ENCODE measurements at regions not wholly inside any gene's neighbourhood (a gene's known extent, or its start where the extent isn't known, plus 50 kb on each side); places are given as distances from the start of the nearest gene placed in this dataset.

GRCh38 chr16:24624102-24624501 is 84.7 kb downstream of the RBBP6 start:
- H3K9me3 ChIP-seq, result no peaks in the 10 kb centered on the region
- H3K36me3 ChIP-seq, result no peaks in the 10 kb centered on the region
- DNase-seq (ENCODE audit: low spot score), result no peak
- intact Hi-C loops (cut with DNase I), result no loop called here
- no peak for TF ChIP-seq POLR2A (IDR thresholded peaks at IDR 0.05)
- TF ChIP-seq, protein P1, sequence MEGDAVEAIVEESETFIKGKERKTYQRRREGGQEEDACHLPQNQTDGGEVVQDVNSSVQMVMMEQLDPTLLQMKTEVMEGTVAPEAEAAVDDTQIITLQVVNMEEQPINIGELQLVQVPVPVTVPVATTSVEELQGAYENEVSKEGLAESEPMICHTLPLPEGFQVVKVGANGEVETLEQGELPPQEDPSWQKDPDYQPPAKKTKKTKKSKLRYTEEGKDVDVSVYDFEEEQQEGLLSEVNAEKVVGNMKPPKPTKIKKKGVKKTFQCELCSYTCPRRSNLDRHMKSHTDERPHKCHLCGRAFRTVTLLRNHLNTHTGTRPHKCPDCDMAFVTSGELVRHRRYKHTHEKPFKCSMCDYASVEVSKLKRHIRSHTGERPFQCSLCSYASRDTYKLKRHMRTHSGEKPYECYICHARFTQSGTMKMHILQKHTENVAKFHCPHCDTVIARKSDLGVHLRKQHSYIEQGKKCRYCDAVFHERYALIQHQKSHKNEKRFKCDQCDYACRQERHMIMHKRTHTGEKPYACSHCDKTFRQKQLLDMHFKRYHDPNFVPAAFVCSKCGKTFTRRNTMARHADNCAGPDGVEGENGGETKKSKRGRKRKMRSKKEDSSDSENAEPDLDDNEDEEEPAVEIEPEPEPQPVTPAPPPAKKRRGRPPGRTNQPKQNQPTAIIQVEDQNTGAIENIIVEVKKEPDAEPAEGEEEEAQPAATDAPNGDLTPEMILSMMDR (IDR thresholded peaks at IDR 0.05), result no peak
- 86% methylated on average over 9 of the region's 9 CpGs for WGBS
- no peak overlapping the region for H3K4me3 ChIP-seq
- no peaks in the 10 kb centered on the region for H3K27me3 ChIP-seq (replicated peaks; ENCODE audit: insufficient read depth)
- H3K4me1 ChIP-seq (replicated peaks), result no peaks in the 10 kb centered on the region
- H3K27ac ChIP-seq, result no peak overlapping the region

- Histone ChIP-seq H3K36me3 (no peaks in the 10 kb centered on the region), H3K9me3 (no peaks in the 10 kb centered on the region), H3K27ac (no peak overlapping the region), H3K27me3 (replicated peaks; ENCODE audit: insufficient read depth) (no peaks in the 10 kb centered on the region), H3K4me1 (replicated peaks) (no peaks in the 10 kb centered on the region), H3K4me3 (no peak overlapping the region)
- DNase-seq (ENCODE audit: low spot score), result no peak
- 72% methylated on average over 2 of the region's 2 CpGs for WGBS
- TF ChIP-seq POLR2A (IDR thresholded peaks at IDR 0.05), result no peak
- TF ChIP-seq POLR2AphosphoS5 (IDR thresholded peaks at IDR 0.05), result no peak
- TF ChIP-seq, protein P1 (IDR thresholded peaks at IDR 0.05), result no peak
- intact Hi-C loops (cut with DNase I), result no loop called here
Observed at GRCh38 chr16:24626256-24626655, 86.9 kb downstream of the RBBP6 start.

GRCh38 chr16:24634919-24635318 is 94.5 kb upstream of the TNRC6A start:
- Histone ChIP-seq H3K27ac (no peak overlapping the region), H3K27me3 (replicated peaks; ENCODE audit: insufficient read depth) (no peaks in the 10 kb centered on the region), H3K9me3 (no peaks in the 10 kb centered on the region), H3K4me3 (no peak overlapping the region), H3K4me1 (replicated peaks) (no peaks in the 10 kb centered on the region), H3K36me3 (no peaks in the 10 kb centered on the region)
- 37% methylated on average over 1 of the region's 1 CpG for WGBS
- no peak for DNase-seq (ENCODE audit: low spot score)
- intact Hi-C loops (cut with DNase I), result loop anchor here (10.0 kb wide), 1 partner anchor 50 kb away; no protein-coding TSS in a partner anchor
- TF ChIP-seq POLR2AphosphoS5 (IDR thresholded peaks at IDR 0.05) (no peak), POLR2A (IDR thresholded peaks at IDR 0.05) (no peak)
- TF ChIP-seq, protein P1 (IDR thresholded peaks at IDR 0.05), result no peak

GRCh38 chr16:24635900-24636610 is 93.4 kb upstream of the TNRC6A start:
- H3K9me3 ChIP-seq, result no peaks in the 10 kb centered on the region
- no peaks in the 10 kb centered on the region for H3K36me3 ChIP-seq
- no peaks in the 10 kb centered on the region for H3K27me3 ChIP-seq (replicated peaks; ENCODE audit: insufficient read depth)
- H3K4me1 ChIP-seq (replicated peaks), result no peaks in the 10 kb centered on the region
- intact Hi-C loops (cut with DNase I), result loop anchor here (10.0 kb wide), 1 partner anchor 49 kb away; no protein-coding TSS in a partner anchor
- H3K27ac ChIP-seq, result no peak overlapping the region
- TF ChIP-seq POLR2A (IDR thresholded peaks at IDR 0.05) (no peak), POLR2AphosphoS5 (IDR thresholded peaks at IDR 0.05) (peak; percentile 67)
- TF ChIP-seq, protein P1 (IDR thresholded peaks at IDR 0.05), result no peak
- H3K4me3 ChIP-seq, result no peak overlapping the region
- 16% methylated on average over 6 of the region's 6 CpGs for WGBS
- peak; percentile 67 for DNase-seq (ENCODE audit: low spot score)

DNA sequence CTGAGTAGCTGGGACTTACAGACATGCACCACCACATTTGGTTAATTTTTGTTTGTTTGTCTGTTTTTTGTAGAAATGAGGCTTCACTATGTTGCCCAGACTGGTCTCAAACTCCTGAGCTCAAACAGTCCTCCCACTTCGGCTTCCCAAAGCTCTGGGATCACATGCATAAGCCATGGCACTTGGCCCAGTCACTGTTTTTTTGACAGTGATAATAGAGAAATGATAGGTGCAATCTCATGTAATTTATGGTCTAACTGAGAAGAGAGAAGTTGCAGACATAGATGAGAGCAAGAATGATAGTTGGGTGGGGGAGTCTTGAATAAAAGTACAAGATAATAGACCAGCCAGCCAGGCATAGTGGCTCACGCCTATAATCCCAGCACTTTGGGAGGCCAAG is 89.7 kb upstream of the TNRC6A start:
- WGBS, result 83% methylated on average over 2 of the region's 2 CpGs
- intact Hi-C loops (cut with DNase I), result loop anchor here (10.0 kb wide), 1 partner anchor 45 kb away; no protein-coding TSS in a partner anchor
- TF ChIP-seq, protein P1 (IDR thresholded peaks at IDR 0.05), result no peak
- TF ChIP-seq POLR2A (IDR thresholded peaks at IDR 0.05), result no peak
- no peak for TF ChIP-seq POLR2AphosphoS5 (IDR thresholded peaks at IDR 0.05)
- Histone ChIP-seq H3K9me3 (no peaks in the 10 kb centered on the region), H3K4me3 (no peak overlapping the region), H3K27me3 (replicated peaks; ENCODE audit: insufficient read depth) (no peaks in the 10 kb centered on the region), H3K27ac (no peak overlapping the region), H3K36me3 (no peaks in the 10 kb centered on the region), H3K4me1 (replicated peaks) (no peaks in the 10 kb centered on the region)
- no peak for DNase-seq (ENCODE audit: low spot score)

All from prostate gland (tissue), 2 donors.